ENCODE measurements at regions not wholly inside any gene's neighbourhood (a gene's known extent, or its start where the extent isn't known, plus 50 kb on each side); places are given as distances from the start of the nearest gene placed in this dataset.

DNA sequence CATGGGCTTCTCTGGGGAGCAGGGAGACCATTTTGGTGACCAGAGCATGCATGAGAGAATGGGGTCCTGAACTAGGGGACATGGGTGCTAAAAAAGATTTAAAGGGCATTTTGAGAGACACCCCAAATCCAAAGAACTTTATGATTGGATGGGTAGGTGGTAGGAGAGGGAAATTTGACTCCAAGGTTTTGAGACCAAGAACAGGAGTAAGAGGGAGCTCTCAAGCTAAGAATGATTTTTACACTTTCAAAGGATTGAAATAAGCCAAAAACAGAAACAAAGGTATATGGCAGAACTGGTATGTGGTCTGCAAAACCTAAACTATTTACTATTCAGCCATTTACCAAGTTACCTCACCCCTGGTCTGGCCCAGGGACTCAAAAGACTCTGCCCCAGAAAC, 318.2 kb upstream of the CLINT1 start:
- no peak for TF ChIP-seq POLR2A (IDR thresholded peaks at IDR 0.05)
- TF ChIP-seq, protein P1, sequence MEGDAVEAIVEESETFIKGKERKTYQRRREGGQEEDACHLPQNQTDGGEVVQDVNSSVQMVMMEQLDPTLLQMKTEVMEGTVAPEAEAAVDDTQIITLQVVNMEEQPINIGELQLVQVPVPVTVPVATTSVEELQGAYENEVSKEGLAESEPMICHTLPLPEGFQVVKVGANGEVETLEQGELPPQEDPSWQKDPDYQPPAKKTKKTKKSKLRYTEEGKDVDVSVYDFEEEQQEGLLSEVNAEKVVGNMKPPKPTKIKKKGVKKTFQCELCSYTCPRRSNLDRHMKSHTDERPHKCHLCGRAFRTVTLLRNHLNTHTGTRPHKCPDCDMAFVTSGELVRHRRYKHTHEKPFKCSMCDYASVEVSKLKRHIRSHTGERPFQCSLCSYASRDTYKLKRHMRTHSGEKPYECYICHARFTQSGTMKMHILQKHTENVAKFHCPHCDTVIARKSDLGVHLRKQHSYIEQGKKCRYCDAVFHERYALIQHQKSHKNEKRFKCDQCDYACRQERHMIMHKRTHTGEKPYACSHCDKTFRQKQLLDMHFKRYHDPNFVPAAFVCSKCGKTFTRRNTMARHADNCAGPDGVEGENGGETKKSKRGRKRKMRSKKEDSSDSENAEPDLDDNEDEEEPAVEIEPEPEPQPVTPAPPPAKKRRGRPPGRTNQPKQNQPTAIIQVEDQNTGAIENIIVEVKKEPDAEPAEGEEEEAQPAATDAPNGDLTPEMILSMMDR (IDR thresholded peaks at IDR 0.05), result no peak

All from lower leg skin (tissue), 3 donors.